Subcutaneous abdominal adipose tissue (tissue), 5 donors: ENCODE measurements at regions not wholly inside any gene's neighbourhood (a gene's known extent, or its start where the extent isn't known, plus 50 kb on each side); places are given as distances from the start of the nearest gene placed in this dataset.

ENCODE experiments used
- H3K27ac ChIP-seq: one replicate; pipeline ENCODE4 v1.7.0; 2013; ENCODE audit warnings: low read depth, mild to moderate bottlenecking, inconsistent platforms, low read length, moderate library complexity
- H3K27me3 ChIP-seq, 5 donors: one replicate each; pipeline ENCODE4 v1.7.0; 2013; ENCODE audit warnings: low read length in 5 of 5, inconsistent platforms in 1 of 5; ENCODE audit not compliant: control insufficient read depth in 5 of 5, insufficient read depth in 4 of 5
- H3K36me3 ChIP-seq, 5 donors: one replicate each; pipeline ENCODE4 v1.7.0; 2013; ENCODE audit warnings: low read length in 5 of 5; ENCODE audit not compliant: control insufficient read depth in 5 of 5, insufficient read depth in 5 of 5
- H3K4me1 ChIP-seq, 5 donors: one replicate each; pipeline ENCODE4 v1.7.0; 2013; ENCODE audit warnings: low read length in 5 of 5, mild to moderate bottlenecking in 3 of 5, moderate library complexity in 1 of 5; ENCODE audit not compliant: control insufficient read depth in 5 of 5, insufficient read depth in 5 of 5
- H3K4me3 ChIP-seq, 5 donors: one replicate each; pipeline ENCODE4 v1.7.0; 2013; ENCODE audit warnings: low read length in 5 of 5, low read depth in 1 of 5
- H3K9ac ChIP-seq, 5 donors: one replicate each; pipeline ENCODE4 v1.7.0; 2013; ENCODE audit warnings: low read length in 5 of 5, mild to moderate bottlenecking in 4 of 5, moderate library complexity in 3 of 5
- H3K9me3 ChIP-seq, 5 donors: one replicate each; pipeline ENCODE4 v1.7.0; 2013; ENCODE audit warnings: low read length in 5 of 5; ENCODE audit not compliant: control insufficient read depth in 5 of 5
- donor health status: healthy.
- donor health status: healthy.
- donor health status: healthy.
- donor health status: healthy.
- donor health status: healthy.

DNA sequence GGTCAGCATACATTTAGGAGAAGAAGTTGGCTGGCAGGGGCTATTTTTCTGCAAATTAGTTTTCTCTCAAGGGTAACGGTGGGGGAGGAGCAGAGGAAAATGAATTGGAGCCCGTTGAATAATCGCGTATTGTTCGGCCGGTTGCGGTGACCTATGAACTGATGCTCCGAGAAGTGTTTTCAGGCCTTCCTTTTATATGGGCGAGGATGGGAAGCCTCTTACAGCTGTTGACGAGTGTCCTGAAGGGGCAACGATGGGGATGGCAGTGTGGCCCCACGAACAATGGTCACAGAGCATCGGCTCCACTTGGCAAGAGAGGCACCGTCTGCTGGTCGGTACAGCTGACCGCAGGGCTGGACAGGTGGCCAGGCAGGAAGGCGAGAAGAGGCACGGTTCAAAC lies 400.7 kb downstream of the ZSWIM6 start:
- Histone ChIP-seq H3K27ac (no peak overlapping the region), H3K4me1 (no peaks in the 10 kb centered on the region), H3K4me3 (no peak overlapping the region), H3K27me3 (peaks cover 0 to 3% (median 0%) of the 10 kb centered on the region in 5 donors), H3K9ac (no peak overlapping the region), H3K36me3 (no peaks in the 10 kb centered on the region), H3K9me3 (no peaks in the 10 kb centered on the region)

DNA sequence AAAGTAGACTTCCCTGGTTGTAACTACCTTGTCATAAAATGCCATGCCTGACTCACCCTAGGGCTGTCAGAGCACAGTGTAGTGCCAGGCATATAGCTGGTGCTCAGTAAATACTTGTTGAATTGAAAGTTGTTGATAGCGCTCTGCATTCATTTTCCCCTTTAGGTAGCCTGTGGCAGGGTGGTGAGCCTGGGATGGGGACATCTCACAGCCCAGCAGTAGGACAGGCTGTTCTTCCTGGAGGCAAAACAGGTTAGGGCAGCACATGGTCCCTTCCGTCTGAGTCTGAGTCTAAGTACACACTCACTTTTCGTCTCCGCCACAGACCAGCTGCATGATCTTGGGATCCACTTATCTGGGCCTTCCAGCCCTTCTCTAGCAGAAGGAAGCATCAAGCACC lies 401.9 kb downstream of the ZSWIM6 start:
- Histone ChIP-seq H3K4me3 (no peak overlapping the region), H3K36me3 (no peaks in the 10 kb centered on the region), H3K27ac (no peak overlapping the region), H3K27me3 (peaks cover 0 to 3% (median 0%) of the 10 kb centered on the region in 5 donors), H3K9ac (no peak overlapping the region), H3K9me3 (no peaks in the 10 kb centered on the region), H3K4me1 (no peaks in the 10 kb centered on the region)

DNA sequence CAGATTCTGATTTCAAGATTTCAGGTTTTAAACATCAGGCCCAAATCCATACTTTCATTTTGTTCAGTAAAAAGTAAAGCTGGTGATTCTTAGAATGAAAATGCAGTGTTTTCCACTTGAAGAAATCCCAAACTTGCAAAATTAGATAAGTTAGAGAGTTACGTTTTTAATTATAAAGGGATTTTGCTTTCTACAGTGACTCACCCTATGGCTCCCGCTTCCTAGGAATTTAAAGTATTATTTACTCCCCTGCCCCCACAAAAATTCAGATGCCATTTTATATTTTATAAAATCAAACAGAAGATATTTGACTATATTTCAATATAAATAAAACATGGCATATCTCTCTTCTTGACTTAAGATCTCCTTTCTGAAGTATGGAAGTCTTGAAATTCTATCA lies 402.9 kb downstream of the ZSWIM6 start:
- H3K27me3 ChIP-seq: peaks cover 0 to 3% (median 0%) of the 10 kb centered on the region in 5 donors
- H3K9ac ChIP-seq: no peak overlapping the region
- H3K9me3 ChIP-seq: no peaks in the 10 kb centered on the region
- no peak overlapping the region for H3K27ac ChIP-seq
- H3K4me1 ChIP-seq: no peaks in the 10 kb centered on the region
- no peaks in the 10 kb centered on the region for H3K36me3 ChIP-seq
- no peak overlapping the region for H3K4me3 ChIP-seq

DNA sequence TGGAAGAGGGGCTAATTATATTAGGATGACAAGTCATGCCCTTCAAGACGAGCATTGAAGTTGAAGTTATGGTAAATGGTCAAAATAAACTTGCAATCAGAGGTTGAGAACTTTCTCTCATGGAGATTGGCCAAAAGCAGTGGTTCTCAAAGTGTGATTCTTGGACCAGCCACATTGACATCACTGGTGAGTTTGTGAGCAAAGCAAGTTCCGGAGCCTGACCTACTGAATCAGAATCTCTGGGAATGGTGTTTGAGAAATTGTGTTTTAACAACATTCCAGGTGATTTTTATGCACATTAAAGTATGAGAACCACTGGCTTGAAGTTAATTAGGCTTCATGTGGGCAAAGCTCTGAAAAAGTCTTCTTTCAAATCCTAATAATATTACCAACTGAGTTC lies 403.5 kb downstream of the ZSWIM6 start:
- Histone ChIP-seq H3K9ac (no peak overlapping the region), H3K36me3 (no peaks in the 10 kb centered on the region), H3K4me1 (no peaks in the 10 kb centered on the region), H3K27ac (no peak overlapping the region), H3K27me3 (peaks cover 0 to 3% (median 0%) of the 10 kb centered on the region in 5 donors), H3K9me3 (no peaks in the 10 kb centered on the region), H3K4me3 (no peak overlapping the region)

DNA sequence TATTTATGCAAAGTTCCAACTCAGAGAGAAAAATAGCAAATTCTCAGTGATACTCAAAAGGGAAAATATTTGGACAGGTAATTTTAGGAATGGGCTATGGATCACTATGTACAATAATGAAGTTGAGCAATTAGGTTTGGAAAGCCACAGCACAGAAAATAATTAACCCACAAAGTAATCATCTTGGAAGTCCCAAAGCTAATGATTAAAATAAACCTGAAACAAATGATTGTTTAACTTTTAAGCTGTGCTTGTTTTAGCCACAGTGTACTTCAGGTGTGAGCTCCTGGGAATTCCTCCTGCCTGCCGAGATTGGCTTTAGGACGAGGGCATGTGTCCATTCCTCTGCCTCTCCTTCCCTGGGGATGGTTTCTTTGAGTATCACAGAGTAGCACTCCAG lies 403.9 kb downstream of the ZSWIM6 start:
- no peak overlapping the region for H3K27ac ChIP-seq
- H3K9ac ChIP-seq: no peak overlapping the region
- no peaks in the 10 kb centered on the region for H3K4me1 ChIP-seq
- no peaks in the 10 kb centered on the region for H3K9me3 ChIP-seq
- no peaks in the 10 kb centered on the region for H3K36me3 ChIP-seq
- H3K4me3 ChIP-seq: no peak overlapping the region
- peaks cover 0 to 3% (median 0%) of the 10 kb centered on the region in 5 donors for H3K27me3 ChIP-seq

DNA sequence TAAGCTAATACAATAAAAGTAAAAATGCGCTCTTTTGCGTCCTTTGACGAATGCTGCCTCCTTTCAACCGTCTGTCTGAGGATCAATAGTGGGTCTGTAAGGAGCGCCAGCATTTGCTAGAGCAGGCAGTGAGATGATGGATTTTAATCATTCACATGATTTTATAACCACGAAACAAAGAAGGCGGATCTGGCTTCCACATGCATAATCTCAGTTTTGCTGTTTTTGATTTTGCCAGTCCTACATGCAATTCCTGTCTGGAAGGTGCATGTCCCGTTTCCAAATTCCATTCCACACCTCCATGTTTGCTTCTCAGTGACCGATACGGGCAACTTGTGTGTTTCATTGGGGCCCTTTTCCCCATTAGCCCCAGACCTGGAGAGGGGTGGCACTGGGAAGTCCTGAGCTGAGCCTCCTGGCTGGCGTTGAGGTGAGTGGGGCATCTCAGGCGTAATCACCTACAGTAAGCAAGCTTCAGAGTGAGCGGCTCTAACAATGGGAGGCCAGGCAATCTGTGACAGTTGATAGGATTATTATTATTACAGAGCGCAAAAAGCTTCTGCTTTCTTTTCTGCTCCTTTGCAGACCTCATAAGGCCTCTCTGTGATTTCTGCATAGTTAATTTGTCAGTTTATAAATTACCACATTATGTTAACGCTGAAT lies 405.4 kb downstream of the ZSWIM6 start:
- H3K9ac ChIP-seq: no peak overlapping the region
- H3K27ac ChIP-seq: no peak overlapping the region
- no peaks in the 10 kb centered on the region for H3K9me3 ChIP-seq
- H3K36me3 ChIP-seq: no peaks in the 10 kb centered on the region
- H3K4me3 ChIP-seq: no peak overlapping the region
- H3K27me3 ChIP-seq: peaks cover 0 to 3% (median 0%) of the 10 kb centered on the region in 5 donors
- H3K4me1 ChIP-seq: no peaks in the 10 kb centered on the region

DNA sequence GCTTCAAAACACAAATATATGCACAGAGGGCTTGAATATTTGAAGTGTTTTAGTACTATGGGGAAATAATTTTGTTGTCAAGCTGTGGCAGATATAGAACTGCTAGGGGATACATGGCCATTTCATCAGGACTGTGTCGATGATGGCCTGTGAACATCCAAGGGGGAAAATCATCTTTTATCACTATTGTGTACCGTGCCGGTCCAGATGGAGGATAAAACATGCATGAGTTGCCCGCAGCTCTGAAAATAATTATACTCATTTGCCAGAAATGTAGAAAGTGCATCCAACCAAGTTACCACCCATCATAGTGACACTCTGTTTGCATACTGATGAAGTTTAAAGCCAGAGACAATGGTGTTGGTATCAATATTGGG lies 405.9 kb downstream of the ZSWIM6 start:
- no peak overlapping the region for H3K4me3 ChIP-seq
- no peak overlapping the region for H3K9ac ChIP-seq

DNA sequence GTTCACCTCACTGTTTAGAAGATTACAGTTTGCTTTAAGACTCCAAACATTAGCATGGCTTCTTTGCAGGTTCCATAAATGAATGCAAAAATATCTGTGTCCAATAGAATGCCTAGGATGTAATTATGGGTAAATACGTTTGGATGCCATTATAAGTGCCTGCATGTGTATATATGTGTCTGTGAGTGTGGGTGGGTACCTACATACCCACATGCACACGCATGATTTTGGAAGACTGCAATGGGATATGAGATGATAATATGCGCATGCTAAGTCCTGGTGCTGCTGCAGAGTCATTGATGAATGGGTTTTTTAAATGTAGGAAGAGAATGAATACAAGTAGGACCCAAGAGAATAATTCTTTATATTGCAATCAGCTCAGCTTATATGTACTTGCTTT lies 406.4 kb downstream of the ZSWIM6 start:
- no peak overlapping the region for H3K9ac ChIP-seq
- H3K9me3 ChIP-seq: no peaks in the 10 kb centered on the region
- H3K4me3 ChIP-seq: no peak overlapping the region
- no peaks in the 10 kb centered on the region for H3K27me3 ChIP-seq
- no peaks in the 10 kb centered on the region for H3K4me1 ChIP-seq
- no peak overlapping the region for H3K27ac ChIP-seq
- H3K36me3 ChIP-seq: no peaks in the 10 kb centered on the region

More for the DNA sequence above, 405.9 kb downstream of the ZSWIM6 start:
- Histone ChIP-seq H3K9me3 (no peaks in the 10 kb centered on the region), H3K27me3 (no peaks in the 10 kb centered on the region), H3K36me3 (no peaks in the 10 kb centered on the region), H3K27ac (no peak overlapping the region), H3K4me1 (no peaks in the 10 kb centered on the region)

DNA sequence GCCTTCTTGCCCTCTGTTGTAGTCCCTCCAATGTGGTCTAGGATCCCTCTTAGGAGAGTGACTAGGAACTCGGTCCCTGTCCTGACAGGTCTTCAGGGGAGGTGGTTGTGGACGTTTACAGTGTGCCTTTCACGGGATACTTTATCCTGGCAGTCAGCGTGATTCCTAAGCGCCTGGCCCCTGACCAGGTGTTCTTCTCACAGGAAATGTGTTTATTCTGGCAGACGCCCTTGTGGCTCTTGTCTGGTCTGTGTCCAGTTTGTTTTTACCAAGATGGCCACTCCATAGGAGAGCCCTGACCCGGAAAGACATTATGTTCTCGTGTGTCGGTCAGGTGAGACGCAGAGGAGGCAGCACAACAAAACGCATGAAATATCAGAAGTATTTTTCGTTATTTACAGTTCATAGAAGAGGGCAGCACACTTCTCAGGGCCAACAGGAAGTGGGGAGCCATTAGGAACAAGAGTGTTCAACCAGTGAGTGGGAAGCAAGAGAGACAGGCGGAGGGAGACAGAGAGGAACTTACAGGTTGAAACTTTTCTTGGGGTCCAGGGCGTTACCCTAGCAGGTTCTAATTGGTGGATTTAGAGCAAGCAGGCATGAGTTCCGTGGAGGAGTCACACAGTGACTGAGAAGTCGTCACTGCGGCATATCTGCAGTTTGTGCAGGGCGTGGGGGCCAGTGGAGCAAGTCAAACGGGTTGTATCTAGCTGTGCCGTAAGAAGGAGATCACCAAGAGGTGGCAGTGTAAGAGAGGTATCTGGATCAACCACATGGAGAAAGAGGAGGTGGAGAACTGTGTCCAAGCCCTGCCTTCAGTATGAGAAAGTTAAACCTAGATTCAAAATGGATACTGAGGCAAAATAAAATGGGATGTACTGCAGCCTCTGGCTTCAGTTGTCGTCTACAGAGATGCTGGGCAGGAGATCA lies 412.9 kb downstream of the ZSWIM6 start:
- H3K27me3 ChIP-seq: no peaks in the 10 kb centered on the region
- H3K27ac ChIP-seq: no peak overlapping the region
- no peaks in the 10 kb centered on the region for H3K36me3 ChIP-seq
- no peak overlapping the region for H3K4me3 ChIP-seq
- no peaks in the 10 kb centered on the region for H3K4me1 ChIP-seq
- no peak overlapping the region for H3K9ac ChIP-seq
- H3K9me3 ChIP-seq: no peaks in the 10 kb centered on the region

DNA sequence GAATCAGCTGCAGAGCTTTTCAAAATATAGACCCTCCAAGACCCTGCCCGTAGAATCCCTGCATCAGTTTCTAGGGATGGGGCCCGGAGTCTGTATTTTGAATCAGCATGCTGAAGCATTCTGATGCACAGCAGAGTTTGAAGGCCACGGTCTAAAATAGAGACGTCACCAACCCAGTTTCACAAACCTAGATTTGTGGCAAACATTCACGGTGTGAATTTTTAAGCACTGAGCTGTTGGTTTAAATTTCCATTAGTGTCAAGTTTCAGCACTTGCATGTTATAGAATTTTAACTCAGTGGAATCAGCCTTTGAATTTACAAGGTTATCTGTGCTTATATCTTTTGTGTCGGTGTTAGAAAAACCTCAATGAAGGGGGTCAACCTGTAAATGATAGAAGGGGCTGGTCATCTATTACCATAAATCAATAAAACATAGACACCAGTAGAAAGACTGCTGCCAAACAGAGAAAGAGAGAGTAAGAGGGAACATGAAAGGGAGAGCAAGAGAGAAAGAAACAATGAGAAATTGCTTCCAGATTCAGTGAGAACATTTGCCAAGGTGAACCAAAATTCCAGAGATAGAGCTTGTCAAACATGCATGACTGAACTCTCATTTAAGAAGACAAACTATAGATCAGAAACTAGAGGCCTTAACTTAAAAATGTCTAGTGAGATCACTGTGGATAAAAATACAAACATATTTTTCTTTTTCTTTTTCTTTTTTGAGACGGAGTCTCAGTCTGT lies 414.9 kb downstream of the ZSWIM6 start:
- H3K9me3 ChIP-seq: no peaks in the 10 kb centered on the region
- H3K36me3 ChIP-seq: peaks cover 0 to 7% (median 0%) of the 10 kb centered on the region in 5 donors
- no peaks in the 10 kb centered on the region for H3K27me3 ChIP-seq
- H3K27ac ChIP-seq: no peak overlapping the region
- H3K4me1 ChIP-seq: no peaks in the 10 kb centered on the region
- no peak overlapping the region for H3K4me3 ChIP-seq
- H3K9ac ChIP-seq: no peak overlapping the region
